Stimulated activated CD4-positive, alpha-beta T cell treated with anti-CD3 and anti-CD28 coated beads, Interleukin-4, amount 100 ng/mL, for 24 hours (primary cell): ENCODE measurements at regions not wholly inside any gene's neighbourhood (a gene's known extent, or its start where the extent isn't known, plus 50 kb on each side); places are given as distances from the start of the nearest gene placed in this dataset.
"Not testable (repeated sequence)": the region's sequence is repeated elsewhere in the genome, so short reads cannot be mapped to it uniquely, and the experiment has no call there.

ENCODE experiments used
- DNase-seq: peaks from one replicate; pipeline ENCODE4 v3.0.0-alpha.2; 2020

DNA sequence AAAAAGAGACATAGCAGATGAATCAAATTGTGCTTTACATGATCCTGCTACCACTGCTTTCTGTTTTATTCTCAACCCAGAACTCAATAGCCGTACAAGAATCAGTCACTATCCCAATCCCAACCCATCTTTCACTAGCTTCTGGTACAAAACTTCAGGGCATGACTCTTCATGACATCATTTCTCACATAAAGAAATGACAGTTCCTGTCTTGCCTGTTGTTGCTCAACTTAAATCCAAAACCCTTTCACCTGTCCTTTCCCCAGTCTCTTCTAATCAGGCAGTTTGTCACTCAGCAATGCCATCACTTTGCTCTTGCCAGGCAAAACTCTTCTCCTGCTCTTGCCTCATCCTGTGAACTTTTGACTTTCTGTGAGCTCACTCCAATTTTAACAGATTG lies 962.8 kb downstream of the GALC start:
- DNase-seq: no peak

DNA sequence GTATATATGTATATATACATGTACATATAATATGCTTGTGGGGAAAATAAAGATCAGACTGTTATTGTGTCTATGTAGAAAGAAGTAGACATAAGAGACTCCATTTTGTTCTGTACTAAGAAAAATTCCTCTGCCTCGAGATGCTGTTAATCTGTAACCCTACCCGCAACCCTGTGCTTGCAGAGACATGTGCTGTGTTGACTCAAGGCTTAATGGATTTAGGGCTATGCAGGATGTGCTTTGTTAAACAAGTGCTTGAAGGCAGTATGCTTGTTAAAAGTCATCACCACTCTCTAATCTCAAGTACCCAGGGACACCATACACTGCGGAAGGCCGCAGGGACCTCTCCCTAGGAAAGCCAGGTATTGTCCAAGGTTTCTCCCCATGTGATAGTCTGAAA lies 972.9 kb downstream of the GALC start:
- not testable (repeated sequence) for DNase-seq

- no peak for DNase-seq
Measured at GRCh38 chr14:87018294-87018693, 974.7 kb downstream of the GALC start.

DNA sequence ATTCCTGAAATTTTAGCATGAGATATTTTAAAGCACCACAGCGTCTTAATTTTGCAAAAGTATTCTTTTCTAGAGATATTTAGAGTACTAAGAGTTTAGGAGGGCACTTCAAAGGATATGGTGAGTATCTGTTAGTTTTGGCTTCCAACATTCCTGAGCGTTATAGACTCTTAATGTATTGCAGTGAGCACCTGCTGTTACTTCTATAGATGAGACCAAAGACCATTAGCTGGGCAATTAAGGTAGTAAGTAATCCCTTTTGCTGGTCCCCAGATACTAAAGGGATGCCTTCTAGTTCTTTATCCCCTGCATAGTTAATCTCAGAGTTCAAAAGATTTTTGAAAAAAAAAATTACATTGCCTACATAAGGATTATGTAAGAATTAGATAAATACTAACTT lies 975.6 kb downstream of the GALC start:
- DNase-seq: no peak

GRCh38 chr14:87014856-87015255 lies 978.1 kb downstream of the GALC start:
- no peak for DNase-seq

- no peak for DNase-seq
Measured at GRCh38 chr14:87013583-87013982, 979.4 kb downstream of the GALC start.

- DNase-seq: no peak
Measured at GRCh38 chr14:87008965-87009364, 984.0 kb downstream of the GALC start.

GRCh38 chr14:87005280-87005679 lies 987.7 kb downstream of the GALC start:
- DNase-seq: no peak

GRCh38 chr14:87002776-87003175 lies 990.2 kb downstream of the GALC start:
- DNase-seq: no peak

DNA sequence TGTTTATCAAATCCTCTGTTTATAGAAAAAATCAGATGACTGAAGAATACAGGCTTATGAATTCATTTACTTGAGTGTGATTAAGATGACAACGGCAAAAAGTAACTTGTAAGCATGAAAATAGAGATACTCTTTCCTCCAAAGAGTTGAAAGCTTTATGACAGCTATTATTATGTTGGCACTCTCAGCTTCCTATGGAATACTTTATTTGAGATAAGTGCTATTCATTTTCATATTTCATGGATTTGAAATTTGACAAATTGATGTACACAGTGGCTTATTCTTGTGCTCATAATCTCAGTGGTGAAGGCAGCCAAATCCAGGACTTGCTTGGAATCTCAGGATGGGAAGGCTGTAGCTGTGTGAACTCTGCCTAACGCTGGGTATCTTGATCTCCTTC lies 991.6 kb downstream of the GALC start:
- no peak for DNase-seq

DNA sequence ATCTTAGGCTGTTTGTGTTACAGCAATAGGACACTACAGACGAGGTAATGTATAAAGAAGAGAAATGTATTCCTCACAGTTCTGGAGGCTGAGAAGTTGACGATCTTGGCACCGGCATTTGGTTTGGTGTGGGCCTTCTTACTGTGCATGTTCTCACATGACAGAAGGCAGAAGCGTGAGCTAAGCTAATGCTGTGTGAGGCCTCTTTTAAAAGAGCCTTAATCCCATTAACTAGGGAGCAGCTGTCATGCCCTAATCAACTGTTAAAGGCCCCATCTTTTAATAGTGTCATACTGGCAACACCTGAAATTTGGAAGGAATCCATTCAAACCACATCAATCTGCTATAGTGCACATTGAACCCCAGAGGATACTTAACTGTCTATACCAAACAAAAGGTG lies 992.9 kb downstream of the GALC start:
- DNase-seq: no peak

DNA sequence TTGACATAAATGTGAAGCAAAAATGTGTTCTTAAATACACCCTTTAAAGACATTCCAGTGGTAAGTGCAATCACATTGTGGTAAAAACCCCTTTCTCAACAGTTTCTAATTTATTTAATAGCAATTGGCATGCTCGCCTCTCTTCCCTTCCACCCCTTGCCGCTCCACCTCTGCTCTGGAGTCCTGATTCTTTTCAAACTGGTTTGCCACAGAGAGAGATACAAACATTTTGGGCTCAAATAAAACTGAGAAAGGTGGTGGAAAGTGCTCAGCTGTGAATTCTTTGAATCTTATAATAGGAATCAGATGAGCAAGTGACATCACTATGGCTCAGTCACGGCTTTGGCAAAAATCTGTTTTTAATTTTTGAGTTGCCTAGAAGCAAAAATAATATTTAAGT lies 993.9 kb downstream of the GALC start:
- no peak for DNase-seq

- DNase-seq: no peak
Measured at GRCh38 chr14:86997271-86997670, 995.7 kb downstream of the GALC start.

DNA sequence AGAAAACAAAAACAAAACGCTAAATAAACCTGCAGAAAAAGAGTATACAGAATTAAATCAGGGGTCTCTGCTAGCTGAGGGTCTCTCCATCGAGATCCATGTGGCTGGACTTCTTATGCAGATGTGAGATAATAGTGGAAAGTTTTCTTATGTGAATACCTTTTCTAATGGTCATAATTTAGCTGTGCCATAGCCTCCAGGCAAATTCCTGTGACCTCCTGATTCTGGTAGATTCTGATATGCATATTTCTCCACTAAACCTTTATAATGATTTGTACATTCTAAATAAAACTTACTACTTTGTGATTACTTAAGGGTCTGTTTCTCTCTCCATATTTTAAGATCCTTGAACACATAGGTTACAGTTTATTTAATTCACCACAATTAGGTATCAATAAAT lies 1002.6 kb downstream of the GALC start:
- DNase-seq: no peak

DNA sequence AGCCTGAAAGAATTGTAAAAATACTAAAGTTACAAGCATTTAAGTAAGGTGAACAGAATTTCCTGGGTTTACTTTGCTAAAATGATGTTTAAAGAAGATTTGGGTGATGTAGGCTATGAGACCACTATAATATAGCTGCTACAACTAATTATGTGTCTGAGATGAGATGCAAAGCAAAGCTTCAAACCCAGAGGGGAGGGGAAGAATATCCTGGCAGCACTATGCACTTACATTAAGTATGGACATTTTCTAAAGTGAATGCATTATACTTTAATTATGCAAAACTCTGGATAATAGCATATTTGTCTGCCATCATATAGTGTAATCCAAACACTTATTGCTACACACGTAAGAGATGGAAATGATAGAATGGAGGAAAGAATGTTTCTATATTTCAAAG lies 1003.7 kb downstream of the GALC start:
- no peak for DNase-seq

- no peak for DNase-seq
Measured at GRCh38 chr14:86987966-86988365, 1005.0 kb downstream of the GALC start.

GRCh38 chr14:86973177-86973576 lies 1019.8 kb downstream of the GALC start:
- DNase-seq: no peak

GRCh38 chr14:86971292-86971691 lies 1021.7 kb downstream of the GALC start:
- no peak for DNase-seq

DNA sequence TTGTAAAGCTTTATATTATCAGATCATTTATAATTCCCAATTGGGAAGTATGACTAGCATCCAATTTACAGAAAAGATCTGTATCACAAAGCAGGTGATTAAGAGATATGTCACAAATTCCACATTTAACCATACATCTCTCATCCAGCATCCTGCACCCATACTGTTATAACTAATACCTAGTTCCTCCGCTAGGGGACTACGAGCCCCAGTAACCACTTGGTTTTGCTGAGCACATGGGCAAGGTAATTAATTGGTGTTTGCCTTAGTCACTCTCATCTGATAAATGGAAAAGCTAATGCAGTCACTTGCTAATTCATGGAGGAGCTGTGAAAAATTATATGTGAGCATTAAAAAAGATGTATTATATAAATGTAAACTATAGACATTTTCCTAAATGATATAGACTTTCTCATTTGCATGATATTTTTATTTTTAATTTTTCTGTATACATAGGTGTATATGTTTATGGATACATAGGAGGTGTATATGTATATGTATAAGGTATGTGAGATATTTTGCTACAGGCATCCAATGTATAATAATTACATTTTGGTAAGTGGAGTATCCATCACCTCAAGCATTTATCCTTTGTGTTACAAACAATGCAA lies 1031.8 kb downstream of the GALC start:
- DNase-seq: no peak

DNA sequence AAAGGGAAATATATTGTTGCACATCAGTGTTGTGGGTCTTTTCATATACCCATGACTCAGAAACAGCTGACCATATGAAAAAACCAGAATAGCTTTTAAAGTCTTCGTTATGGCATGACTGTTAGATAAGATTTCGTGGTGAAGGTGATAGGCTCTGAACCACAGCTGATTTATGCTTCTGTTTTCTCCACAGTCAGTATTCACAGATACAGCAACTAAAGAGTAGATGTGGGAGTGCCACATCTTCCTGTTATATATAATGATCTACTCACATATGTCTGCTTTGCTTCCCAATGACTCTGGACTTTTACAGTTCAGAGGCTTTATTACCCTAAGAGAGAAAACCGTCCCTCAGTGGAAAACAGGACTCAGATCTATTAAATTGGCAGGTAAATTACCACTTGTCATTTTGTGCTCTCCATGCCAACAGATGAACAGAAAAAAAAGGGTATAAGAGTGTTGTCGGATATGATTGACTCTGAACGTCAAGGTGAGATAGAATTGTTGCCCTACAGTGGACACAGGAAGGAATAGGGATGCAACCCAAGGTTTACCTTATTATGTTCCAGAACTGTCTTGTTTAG lies 1037.1 kb downstream of the GALC start:
- DNase-seq: no peak

DNA sequence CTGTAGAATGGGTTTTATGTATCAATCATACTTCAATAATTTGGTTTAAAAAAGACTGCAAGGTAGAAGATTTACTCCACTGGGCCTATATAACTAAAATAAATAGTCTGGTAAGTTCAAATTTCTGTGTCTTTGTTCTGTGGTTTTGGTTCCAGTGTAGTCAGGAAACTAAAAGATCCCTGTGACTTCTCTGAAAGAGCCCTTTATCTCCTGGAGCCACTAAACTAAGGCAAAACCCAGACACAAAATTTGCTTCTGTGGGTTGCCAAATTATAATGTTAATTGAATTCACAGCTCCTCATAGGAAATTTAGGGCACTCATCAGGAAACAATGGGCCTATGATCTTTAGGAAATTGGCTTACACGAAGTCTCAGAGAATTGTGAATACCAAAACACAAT lies 1038.4 kb downstream of the GALC start:
- no peak for DNase-seq

GRCh38 chr14:86946446-86946845 lies 1046.5 kb downstream of the GALC start:
- no peak for DNase-seq

GRCh38 chr14:86944434-86944833 lies 1048.5 kb downstream of the GALC start:
- no peak for DNase-seq

DNA sequence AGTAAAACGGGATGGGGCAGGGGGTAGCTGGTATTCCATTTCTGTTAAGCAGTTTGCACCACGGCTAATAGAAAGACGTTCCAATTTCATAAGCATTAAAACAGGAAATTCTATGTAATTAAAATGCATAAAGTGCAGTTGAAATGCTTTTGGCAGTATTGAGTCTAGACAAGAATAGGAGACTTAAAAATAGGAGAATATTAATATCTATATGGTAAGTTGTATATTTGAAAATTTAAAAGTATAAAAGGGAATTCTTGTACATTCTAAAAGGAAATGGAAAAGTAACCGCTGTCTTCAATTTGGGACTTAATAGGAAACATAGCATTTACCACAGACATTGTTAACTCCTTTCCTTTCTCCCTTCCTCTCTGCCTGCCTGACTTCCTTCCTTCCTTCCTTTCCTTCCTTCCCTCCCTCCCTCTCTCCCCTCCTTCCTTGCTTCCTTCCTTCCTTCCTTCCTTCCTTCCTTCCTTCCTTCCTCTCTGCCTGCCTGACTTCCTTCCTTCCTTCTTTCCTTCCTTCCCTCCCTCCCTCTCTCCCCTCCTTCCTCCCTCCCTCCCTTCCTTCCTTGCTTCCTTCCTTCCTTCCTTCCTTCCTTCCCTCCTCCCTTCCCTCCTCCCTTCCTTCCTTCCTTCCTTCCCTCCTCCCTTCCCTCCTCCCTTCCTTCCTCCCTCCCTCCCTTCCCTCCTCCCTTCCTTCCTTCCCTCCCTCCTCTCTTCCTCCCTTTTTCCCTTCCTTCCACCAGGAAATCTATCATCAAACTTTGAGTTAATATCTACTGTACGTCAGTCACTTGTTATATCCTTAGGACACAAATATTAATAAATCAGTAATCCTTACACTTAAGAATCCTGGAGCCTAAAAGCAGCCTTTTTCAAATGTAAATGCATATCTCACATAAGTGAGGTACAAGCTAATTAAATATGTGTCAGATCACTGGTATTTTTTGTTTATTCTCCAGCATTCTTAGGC lies 1049.3 kb downstream of the GALC start:
- no peak for DNase-seq
